NCI-H2196 treated with DMSO at 0.1 percent for 48 hours (cell line): ENCODE measurements at regions not wholly inside any gene's neighbourhood (a gene's known extent, or its start where the extent isn't known, plus 50 kb on each side); places are given as distances from the start of the nearest gene placed in this dataset.
A peak's percentile ranks its signal among the peaks of the same experiment; 100 is the strongest.

Experiments used
- DNase-seq: peaks from one replicate; lab custom pipeline; 2025; ENCODE audit not compliant: unreplicated experiment; lab: John Stamatoyannopoulos, UW

GRCh38 chr1:34328281-34328799, 151.6 kb downstream of the C1orf94 start:
- DNase-seq, result no peak

- no peak for DNase-seq
These were observed 153.4 kb downstream of the C1orf94 start for GRCh38 chr1:34330061-34330460.

- no peak for DNase-seq
These were observed 154.6 kb downstream of the C1orf94 start for GRCh38 chr1:34331020-34331926.

- DNase-seq, result no peak
These were observed 156.3 kb downstream of the C1orf94 start for GRCh38 chr1:34332996-34333395.

GRCh38 chr1:34338871-34339270, 162.2 kb downstream of the C1orf94 start:
- DNase-seq, result no peak

GRCh38 chr1:34341896-34342295, 165.2 kb downstream of the C1orf94 start:
- no peak for DNase-seq

- no peak for DNase-seq
These were observed 165.6 kb downstream of the C1orf94 start for GRCh38 chr1:34342334-34342733.

GRCh38 chr1:34346128-34346527, 169.4 kb downstream of the C1orf94 start:
- no peak for DNase-seq

GRCh38 chr1:34353409-34353808, 176.7 kb downstream of the C1orf94 start:
- no peak for DNase-seq

GRCh38 chr1:34354367-34354766, 177.7 kb downstream of the C1orf94 start:
- DNase-seq, result no peak

GRCh38 chr1:34356853-34357252, 180.1 kb downstream of the C1orf94 start:
- no peak for DNase-seq

GRCh38 chr1:34358636-34359035, 181.9 kb downstream of the C1orf94 start:
- DNase-seq, result no peak

- DNase-seq, result no peak
These were observed 182.7 kb downstream of the C1orf94 start for GRCh38 chr1:34359411-34359810.

GRCh38 chr1:34360574-34360973, 183.9 kb downstream of the C1orf94 start:
- DNase-seq, result no peak

- DNase-seq, result no peak
These were observed 184.4 kb downstream of the C1orf94 start for GRCh38 chr1:34361121-34361520.

- DNase-seq, result no peak
These were observed 185.2 kb downstream of the C1orf94 start for GRCh38 chr1:34361781-34362357.

- peak; percentile 53 for DNase-seq
These were observed 186.2 kb downstream of the C1orf94 start for GRCh38 chr1:34362949-34363348.

GRCh38 chr1:34363447-34363846, 186.7 kb downstream of the C1orf94 start:
- DNase-seq, result no peak

- no peak for DNase-seq
These were observed 187.2 kb downstream of the C1orf94 start for GRCh38 chr1:34363915-34364314.

GRCh38 chr1:34364376-34364775, 187.7 kb downstream of the C1orf94 start:
- no peak for DNase-seq

- no peak for DNase-seq
These were observed 188.6 kb downstream of the C1orf94 start for GRCh38 chr1:34365295-34365694.
